ENCODE measurements at regions not wholly inside any gene's neighbourhood (a gene's known extent, or its start where the extent isn't known, plus 50 kb on each side); places are given as distances from the start of the nearest gene placed in this dataset.

- no peak for TF ChIP-seq GATA3 (IDR thresholded peaks at IDR 0.05; ENCODE audit: low read depth, low read length)
- no peak for TF ChIP-seq GATA2 (IDR thresholded peaks at IDR 0.05; ENCODE audit: low read depth, low read length)
Observed at GRCh38 chr6:81326881-81327561, 425.5 kb downstream of the TENT5A start.

- TF ChIP-seq GATA2 (IDR thresholded peaks at IDR 0.05; ENCODE audit: low read depth, low read length) (no peak), GATA3 (IDR thresholded peaks at IDR 0.05; ENCODE audit: low read depth, low read length) (no peak)
Observed at GRCh38 chr6:81309811-81310210, 442.7 kb downstream of the TENT5A start.

- TF ChIP-seq GATA2 (IDR thresholded peaks at IDR 0.05; ENCODE audit: low read depth, low read length) (no peak), GATA3 (IDR thresholded peaks at IDR 0.05; ENCODE audit: low read depth, low read length) (no peak)
Observed at GRCh38 chr6:81308577-81309279, 443.8 kb downstream of the TENT5A start.

- TF ChIP-seq GATA3 (IDR thresholded peaks at IDR 0.05; ENCODE audit: low read depth, low read length) (no peak), GATA2 (IDR thresholded peaks at IDR 0.05; ENCODE audit: low read depth, low read length) (no peak)
Observed at GRCh38 chr6:81307651-81308214, 444.7 kb downstream of the TENT5A start.

GRCh38 chr6:81304466-81304865, 448.0 kb downstream of the TENT5A start:
- TF ChIP-seq GATA3 (IDR thresholded peaks at IDR 0.05; ENCODE audit: low read depth, low read length) (no peak), GATA2 (IDR thresholded peaks at IDR 0.05; ENCODE audit: low read depth, low read length) (no peak)

- no peak for TF ChIP-seq GATA3 (IDR thresholded peaks at IDR 0.05; ENCODE audit: low read depth, low read length)
- no peak for TF ChIP-seq GATA2 (IDR thresholded peaks at IDR 0.05; ENCODE audit: low read depth, low read length)
Observed at GRCh38 chr6:81300961-81301360, 451.5 kb downstream of the TENT5A start.

GRCh38 chr6:81298751-81299150, 453.7 kb downstream of the TENT5A start:
- TF ChIP-seq GATA3 (IDR thresholded peaks at IDR 0.05; ENCODE audit: low read depth, low read length) = no peak
- TF ChIP-seq GATA2 (IDR thresholded peaks at IDR 0.05; ENCODE audit: low read depth, low read length) = no peak

- TF ChIP-seq GATA2 (IDR thresholded peaks at IDR 0.05; ENCODE audit: low read depth, low read length) (no peak), GATA3 (IDR thresholded peaks at IDR 0.05; ENCODE audit: low read depth, low read length) (no peak)
Observed at GRCh38 chr6:81295310-81295709, 457.2 kb downstream of the TENT5A start.

GRCh38 chr6:81293896-81294295, 458.6 kb downstream of the TENT5A start:
- TF ChIP-seq GATA2 (IDR thresholded peaks at IDR 0.05; ENCODE audit: low read depth, low read length) (no peak), GATA3 (IDR thresholded peaks at IDR 0.05; ENCODE audit: low read depth, low read length) (no peak)

- no peak for TF ChIP-seq GATA3 (IDR thresholded peaks at IDR 0.05; ENCODE audit: low read depth, low read length)
- no peak for TF ChIP-seq GATA2 (IDR thresholded peaks at IDR 0.05; ENCODE audit: low read depth, low read length)
Observed at GRCh38 chr6:81289229-81289628, 463.3 kb downstream of the TENT5A start.

GRCh38 chr6:81265106-81265505, 487.4 kb downstream of the TENT5A start:
- TF ChIP-seq GATA3 (IDR thresholded peaks at IDR 0.05; ENCODE audit: low read depth, low read length) = no peak
- TF ChIP-seq GATA2 (IDR thresholded peaks at IDR 0.05; ENCODE audit: low read depth, low read length) = no peak

- no peak for TF ChIP-seq GATA2 (IDR thresholded peaks at IDR 0.05; ENCODE audit: low read depth, low read length)
- TF ChIP-seq GATA3 (IDR thresholded peaks at IDR 0.05; ENCODE audit: low read depth, low read length) = no peak
Observed at GRCh38 chr6:81263531-81264168, 488.8 kb downstream of the TENT5A start.

GRCh38 chr6:81262656-81263055, 489.8 kb downstream of the TENT5A start:
- TF ChIP-seq GATA3 (IDR thresholded peaks at IDR 0.05; ENCODE audit: low read depth, low read length) = no peak
- no peak for TF ChIP-seq GATA2 (IDR thresholded peaks at IDR 0.05; ENCODE audit: low read depth, low read length)

GRCh38 chr6:81253821-81254220, 498.7 kb downstream of the TENT5A start:
- TF ChIP-seq GATA2 (IDR thresholded peaks at IDR 0.05; ENCODE audit: low read depth, low read length) = no peak
- TF ChIP-seq GATA3 (IDR thresholded peaks at IDR 0.05; ENCODE audit: low read depth, low read length) = no peak
